ENCODE measurements at regions not wholly inside any gene's neighbourhood (a gene's known extent, or its start where the extent isn't known, plus 50 kb on each side); places are given as distances from the start of the nearest gene placed in this dataset.

DNA sequence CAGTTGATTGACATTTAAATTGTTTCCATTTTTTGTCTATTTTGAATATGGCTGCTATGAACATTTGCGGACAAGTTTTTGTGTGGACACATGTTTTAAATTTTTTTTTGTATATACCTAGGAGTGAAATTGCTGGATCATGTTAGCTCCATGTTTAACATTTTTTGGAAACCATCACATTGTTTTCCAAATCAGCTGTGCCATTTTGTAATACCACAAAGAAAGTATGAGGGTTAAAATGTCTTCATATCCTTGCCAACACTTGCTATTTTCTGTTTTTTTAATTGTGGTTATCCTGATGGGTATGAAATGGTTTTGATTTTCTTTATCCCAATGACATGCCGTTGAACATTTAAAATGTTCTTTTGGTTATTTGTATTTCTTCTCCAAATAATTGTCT, 52.1 kb downstream of the CARTPT start:
- Histone ChIP-seq H3K4me3 (no peak overlapping the region), H3K27me3 (ENCODE audit: low read depth) (no peaks in the 10 kb centered on the region), H3K4me1 (no peaks in the 10 kb centered on the region), H3K9me3 (replicated peaks) (no peaks in the 10 kb centered on the region), H3K36me3 (no peaks in the 10 kb centered on the region), H3K27ac (replicated peaks) (no peak overlapping the region)
- intact Hi-C loops (cut with micrococcal nuclease): no loop called here
- no peak for DNase-seq
- TF ChIP-seq, protein P1, sequence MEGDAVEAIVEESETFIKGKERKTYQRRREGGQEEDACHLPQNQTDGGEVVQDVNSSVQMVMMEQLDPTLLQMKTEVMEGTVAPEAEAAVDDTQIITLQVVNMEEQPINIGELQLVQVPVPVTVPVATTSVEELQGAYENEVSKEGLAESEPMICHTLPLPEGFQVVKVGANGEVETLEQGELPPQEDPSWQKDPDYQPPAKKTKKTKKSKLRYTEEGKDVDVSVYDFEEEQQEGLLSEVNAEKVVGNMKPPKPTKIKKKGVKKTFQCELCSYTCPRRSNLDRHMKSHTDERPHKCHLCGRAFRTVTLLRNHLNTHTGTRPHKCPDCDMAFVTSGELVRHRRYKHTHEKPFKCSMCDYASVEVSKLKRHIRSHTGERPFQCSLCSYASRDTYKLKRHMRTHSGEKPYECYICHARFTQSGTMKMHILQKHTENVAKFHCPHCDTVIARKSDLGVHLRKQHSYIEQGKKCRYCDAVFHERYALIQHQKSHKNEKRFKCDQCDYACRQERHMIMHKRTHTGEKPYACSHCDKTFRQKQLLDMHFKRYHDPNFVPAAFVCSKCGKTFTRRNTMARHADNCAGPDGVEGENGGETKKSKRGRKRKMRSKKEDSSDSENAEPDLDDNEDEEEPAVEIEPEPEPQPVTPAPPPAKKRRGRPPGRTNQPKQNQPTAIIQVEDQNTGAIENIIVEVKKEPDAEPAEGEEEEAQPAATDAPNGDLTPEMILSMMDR (IDR thresholded peaks at IDR 0.05; ENCODE audit: borderline replicate concordance): no peak

DNA sequence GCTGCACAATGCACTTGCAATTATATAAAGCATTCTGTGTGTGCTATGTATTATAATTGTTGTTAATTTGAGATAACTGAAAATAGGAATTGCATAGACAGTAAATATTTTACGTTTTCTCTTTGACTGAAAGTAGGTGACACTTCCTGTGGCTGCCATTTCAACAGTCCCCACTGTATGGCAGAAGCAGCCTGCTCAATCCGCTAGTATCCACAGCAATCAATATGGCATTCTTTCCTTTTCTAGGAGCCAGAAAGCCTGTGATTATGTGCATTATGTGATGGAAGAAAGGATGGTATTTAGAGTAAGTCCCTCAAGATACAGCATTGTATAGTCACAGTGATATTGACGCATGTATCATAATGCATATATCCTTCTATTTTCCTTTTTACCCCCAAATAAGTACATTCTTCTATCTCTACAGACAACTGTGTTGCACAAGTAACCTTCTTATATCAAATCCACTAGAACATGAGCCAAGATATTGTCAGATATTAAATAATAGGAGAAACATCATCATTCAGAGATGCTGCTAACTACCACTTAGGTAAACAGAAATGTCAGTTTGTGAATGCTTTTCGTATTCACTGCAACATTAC, 59.7 kb downstream of the CARTPT start:
- intact Hi-C loops (cut with micrococcal nuclease): no loop called here
- peaks cover 4% of the 10 kb centered on the region for H3K4me1 ChIP-seq
- no peak overlapping the region for H3K4me3 ChIP-seq
- DNase-seq: no peak
- no peaks in the 10 kb centered on the region for H3K27me3 ChIP-seq (ENCODE audit: low read depth)
- no peaks in the 10 kb centered on the region for H3K9me3 ChIP-seq (replicated peaks)
- TF ChIP-seq, protein P1 (IDR thresholded peaks at IDR 0.05; ENCODE audit: borderline replicate concordance): peak; percentile 84
- no peaks in the 10 kb centered on the region for H3K36me3 ChIP-seq
- no peak overlapping the region for H3K27ac ChIP-seq (replicated peaks)

DNA sequence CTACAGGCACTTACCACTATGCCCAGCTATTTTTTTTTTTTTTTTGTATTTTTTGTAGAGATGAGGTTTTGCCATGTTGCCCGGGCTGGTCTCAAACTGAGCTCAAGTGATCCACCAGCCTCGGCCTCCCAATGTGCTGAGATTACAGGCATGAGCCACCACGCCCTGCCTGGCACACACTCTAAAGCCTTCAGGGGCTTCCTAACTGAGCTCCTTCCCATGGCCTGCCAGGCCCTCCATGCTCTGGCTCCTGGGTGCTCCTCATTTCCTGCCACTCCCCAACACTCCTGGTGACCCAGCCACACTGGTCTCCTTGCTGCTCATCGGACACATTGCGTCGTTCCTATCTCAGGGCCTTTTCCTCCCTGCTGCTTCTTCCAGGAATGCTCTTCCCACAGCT, 61.5 kb downstream of the CARTPT start:
- no peaks in the 10 kb centered on the region for H3K27me3 ChIP-seq (ENCODE audit: low read depth)
- intact Hi-C loops (cut with micrococcal nuclease): loop anchor here (10.0 kb wide), 2 partner anchors 324 to 524 kb away; partner anchors contain the start of gene MAP1B
- H3K9me3 ChIP-seq (replicated peaks): no peaks in the 10 kb centered on the region
- TF ChIP-seq, protein P1 (IDR thresholded peaks at IDR 0.05; ENCODE audit: borderline replicate concordance): no peak
- DNase-seq: no peak
- H3K36me3 ChIP-seq: no peaks in the 10 kb centered on the region
- H3K27ac ChIP-seq (replicated peaks): no peak overlapping the region
- no peak overlapping the region for H3K4me3 ChIP-seq
- H3K4me1 ChIP-seq: peaks cover 4% of the 10 kb centered on the region

DNA sequence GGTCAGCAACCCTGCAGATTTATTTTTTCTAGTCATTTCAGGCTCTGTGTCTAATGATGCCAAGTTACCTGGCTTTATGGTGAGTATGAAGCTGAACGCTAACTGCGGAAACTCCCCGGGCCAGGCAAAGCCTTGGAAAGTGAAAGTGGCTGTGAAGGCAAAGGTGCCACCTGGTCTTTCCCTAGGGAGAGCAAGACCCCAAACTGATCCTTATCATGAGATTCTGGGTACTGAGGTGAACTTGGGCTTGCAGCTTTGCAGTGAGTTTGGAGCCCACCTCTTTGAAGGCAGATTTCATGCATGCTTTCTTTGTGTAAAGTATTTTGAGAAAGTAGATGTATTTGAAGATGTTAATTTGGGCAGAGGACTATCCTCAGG, 63.3 kb downstream of the CARTPT start:
- DNase-seq: no peak
- TF ChIP-seq, protein P1 (IDR thresholded peaks at IDR 0.05; ENCODE audit: borderline replicate concordance): no peak
- Histone ChIP-seq H3K4me3 (peak overlapping the region; percentile 48), H3K36me3 (no peaks in the 10 kb centered on the region), H3K4me1 (peaks cover 4% of the 10 kb centered on the region), H3K9me3 (replicated peaks) (no peaks in the 10 kb centered on the region), H3K27ac (replicated peaks) (peak overlapping the region; percentile 47), H3K27me3 (ENCODE audit: low read depth) (no peaks in the 10 kb centered on the region)
- intact Hi-C loops (cut with micrococcal nuclease): loop anchor here (10.0 kb wide), 2 partner anchors 322 to 522 kb away; partner anchors contain the start of gene MAP1B

DNA sequence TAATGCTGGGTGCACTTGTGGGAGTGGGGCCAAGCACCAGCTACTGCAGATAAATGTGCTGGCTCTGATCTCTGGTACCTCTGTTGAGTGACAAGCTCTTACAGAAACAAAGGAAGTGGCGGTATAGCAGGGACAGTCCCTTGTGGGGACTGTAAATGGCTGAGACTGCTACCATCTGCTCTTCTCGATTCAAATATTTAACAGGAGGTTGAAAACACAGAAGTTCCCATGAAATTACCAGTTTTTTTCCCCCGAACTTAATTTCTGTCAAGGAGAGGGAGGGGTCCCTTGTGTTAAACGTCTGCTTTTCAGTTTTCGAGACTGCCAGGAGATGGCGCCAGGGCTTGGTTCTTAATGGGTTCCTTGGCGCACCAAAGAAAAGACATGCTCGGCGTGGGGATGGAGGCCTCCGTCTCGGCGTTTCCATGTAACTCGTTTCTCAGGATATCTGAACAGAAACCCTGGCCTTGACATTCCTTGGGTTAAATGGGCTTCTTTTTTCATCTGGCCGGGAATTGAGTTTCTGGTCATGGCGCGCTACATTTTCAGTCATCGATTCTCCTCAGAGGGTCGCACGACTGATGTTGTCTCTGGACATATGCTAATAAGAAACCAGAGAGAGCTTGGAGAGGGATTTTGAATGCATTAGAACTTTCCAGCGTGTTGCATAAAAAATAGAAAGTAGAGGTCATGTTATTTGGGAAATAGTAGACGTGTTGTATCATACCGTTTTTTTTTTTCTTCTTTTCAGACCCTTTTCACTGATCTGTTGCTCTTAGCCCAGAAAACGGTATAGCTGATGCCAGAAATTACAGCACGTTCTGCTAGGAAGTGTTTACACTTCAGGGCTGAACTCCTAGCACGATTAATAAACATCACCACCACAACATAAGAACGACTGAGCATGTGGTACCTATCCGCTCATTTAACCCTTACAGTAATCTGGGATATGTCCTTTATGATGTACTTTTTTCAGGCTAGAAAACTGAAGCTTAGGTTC, 64.0 kb downstream of the CARTPT start:
- Histone ChIP-seq H3K4me3 (peak overlapping the region; percentile 48), H3K9me3 (replicated peaks) (no peaks in the 10 kb centered on the region), H3K36me3 (no peaks in the 10 kb centered on the region), H3K4me1 (peaks cover 4% of the 10 kb centered on the region), H3K27me3 (ENCODE audit: low read depth) (no peaks in the 10 kb centered on the region), H3K27ac (replicated peaks) (peak overlapping the region; percentile 47)
- DNase-seq: peak; percentile 80
- TF ChIP-seq, protein P1 (IDR thresholded peaks at IDR 0.05; ENCODE audit: borderline replicate concordance): peak; percentile 90
- intact Hi-C loops (cut with micrococcal nuclease): loop anchor here (10.0 kb wide), 2 partner anchors 322 to 522 kb away; partner anchors contain the start of gene MAP1B

All from left ventricle myocardium inferior (tissue), 1 donor.